ENCODE measurements at regions not wholly inside any gene's neighbourhood (a gene's known extent, or its start where the extent isn't known, plus 50 kb on each side); places are given as distances from the start of the nearest gene placed in this dataset.

- no peaks in the 10 kb centered on the region for H3K9me3 Mint-ChIP-seq
- no peaks in the 10 kb centered on the region for H3K36me3 Mint-ChIP-seq (ENCODE audit: low read depth)
- peaks cover 22% of the 10 kb centered on the region for H3K4me1 Mint-ChIP-seq (ENCODE audit: low read depth)
- no peak for DNase-seq
- H3K27me3 Mint-ChIP-seq (ENCODE audit: insufficient read depth) = no peaks in the 10 kb centered on the region
- TF ChIP-seq, protein P1, sequence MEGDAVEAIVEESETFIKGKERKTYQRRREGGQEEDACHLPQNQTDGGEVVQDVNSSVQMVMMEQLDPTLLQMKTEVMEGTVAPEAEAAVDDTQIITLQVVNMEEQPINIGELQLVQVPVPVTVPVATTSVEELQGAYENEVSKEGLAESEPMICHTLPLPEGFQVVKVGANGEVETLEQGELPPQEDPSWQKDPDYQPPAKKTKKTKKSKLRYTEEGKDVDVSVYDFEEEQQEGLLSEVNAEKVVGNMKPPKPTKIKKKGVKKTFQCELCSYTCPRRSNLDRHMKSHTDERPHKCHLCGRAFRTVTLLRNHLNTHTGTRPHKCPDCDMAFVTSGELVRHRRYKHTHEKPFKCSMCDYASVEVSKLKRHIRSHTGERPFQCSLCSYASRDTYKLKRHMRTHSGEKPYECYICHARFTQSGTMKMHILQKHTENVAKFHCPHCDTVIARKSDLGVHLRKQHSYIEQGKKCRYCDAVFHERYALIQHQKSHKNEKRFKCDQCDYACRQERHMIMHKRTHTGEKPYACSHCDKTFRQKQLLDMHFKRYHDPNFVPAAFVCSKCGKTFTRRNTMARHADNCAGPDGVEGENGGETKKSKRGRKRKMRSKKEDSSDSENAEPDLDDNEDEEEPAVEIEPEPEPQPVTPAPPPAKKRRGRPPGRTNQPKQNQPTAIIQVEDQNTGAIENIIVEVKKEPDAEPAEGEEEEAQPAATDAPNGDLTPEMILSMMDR (IDR thresholded peaks at IDR 0.05) = no peak
- no peak overlapping the region for H3K27ac Mint-ChIP-seq
- no peak overlapping the region for H3K4me3 Mint-ChIP-seq
Measured at GRCh38 chr7:84611391-84611790, 416.8 kb upstream of the SEMA3A start.

GRCh38 chr7:84610390-84610789 is 415.8 kb upstream of the SEMA3A start:
- Mint-ChIP-seq H3K36me3 (ENCODE audit: low read depth) (no peaks in the 10 kb centered on the region), H3K4me3 (no peak overlapping the region), H3K4me1 (ENCODE audit: low read depth) (peaks cover 21% of the 10 kb centered on the region), H3K27ac (no peak overlapping the region), H3K9me3 (no peaks in the 10 kb centered on the region), H3K27me3 (ENCODE audit: insufficient read depth) (no peaks in the 10 kb centered on the region)
- DNase-seq = no peak
- TF ChIP-seq, protein P1 (IDR thresholded peaks at IDR 0.05) = no peak

DNA sequence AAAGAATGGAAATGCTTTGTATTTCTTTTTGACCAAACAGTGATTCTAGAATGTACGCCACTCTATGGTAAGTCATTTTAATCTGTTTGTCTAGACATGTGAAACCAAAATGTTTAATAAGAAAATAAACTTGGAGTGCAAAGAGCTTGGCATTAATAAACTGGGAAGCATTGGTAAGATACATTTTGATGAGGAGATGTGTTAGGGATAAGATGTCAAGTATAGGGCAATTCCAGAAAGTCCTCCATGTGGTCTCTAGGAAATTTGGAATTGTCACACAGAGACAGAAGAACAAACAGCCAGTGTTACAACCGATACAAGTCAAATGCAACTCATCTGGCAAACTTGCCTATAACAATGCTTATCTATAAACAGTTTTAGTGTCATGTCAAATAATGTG is 410.7 kb upstream of the SEMA3A start:
- no peak overlapping the region for H3K4me3 Mint-ChIP-seq
- TF ChIP-seq, protein P1 (IDR thresholded peaks at IDR 0.05) = no peak
- no peaks in the 10 kb centered on the region for H3K27me3 Mint-ChIP-seq (ENCODE audit: insufficient read depth)
- H3K27ac Mint-ChIP-seq = no peak overlapping the region
- H3K9me3 Mint-ChIP-seq = peaks cover 15% of the 10 kb centered on the region
- peaks cover 12% of the 10 kb centered on the region for H3K36me3 Mint-ChIP-seq (ENCODE audit: low read depth)
- DNase-seq = no peak
- H3K4me1 Mint-ChIP-seq (ENCODE audit: low read depth) = no peaks in the 10 kb centered on the region

- H3K4me3 Mint-ChIP-seq = no peak overlapping the region
- H3K9me3 Mint-ChIP-seq = peaks cover 15% of the 10 kb centered on the region
- no peaks in the 10 kb centered on the region for H3K4me1 Mint-ChIP-seq (ENCODE audit: low read depth)
- TF ChIP-seq, protein P1 (IDR thresholded peaks at IDR 0.05) = no peak
- DNase-seq = no peak
- peaks cover 12% of the 10 kb centered on the region for H3K36me3 Mint-ChIP-seq (ENCODE audit: low read depth)
- no peak overlapping the region for H3K27ac Mint-ChIP-seq
- H3K27me3 Mint-ChIP-seq (ENCODE audit: insufficient read depth) = no peaks in the 10 kb centered on the region
Measured at GRCh38 chr7:84603545-84603944, 409.0 kb upstream of the SEMA3A start.

GRCh38 chr7:84595026-84595425 is 400.4 kb upstream of the SEMA3A start:
- no peaks in the 10 kb centered on the region for H3K9me3 Mint-ChIP-seq
- TF ChIP-seq, protein P1 (IDR thresholded peaks at IDR 0.05) = no peak
- H3K36me3 Mint-ChIP-seq (ENCODE audit: low read depth) = no peaks in the 10 kb centered on the region
- DNase-seq = no peak
- no peak overlapping the region for H3K4me3 Mint-ChIP-seq
- peaks cover 8% of the 10 kb centered on the region for H3K4me1 Mint-ChIP-seq (ENCODE audit: low read depth)
- H3K27ac Mint-ChIP-seq = no peak overlapping the region
- H3K27me3 Mint-ChIP-seq (ENCODE audit: insufficient read depth) = no peaks in the 10 kb centered on the region

DNA sequence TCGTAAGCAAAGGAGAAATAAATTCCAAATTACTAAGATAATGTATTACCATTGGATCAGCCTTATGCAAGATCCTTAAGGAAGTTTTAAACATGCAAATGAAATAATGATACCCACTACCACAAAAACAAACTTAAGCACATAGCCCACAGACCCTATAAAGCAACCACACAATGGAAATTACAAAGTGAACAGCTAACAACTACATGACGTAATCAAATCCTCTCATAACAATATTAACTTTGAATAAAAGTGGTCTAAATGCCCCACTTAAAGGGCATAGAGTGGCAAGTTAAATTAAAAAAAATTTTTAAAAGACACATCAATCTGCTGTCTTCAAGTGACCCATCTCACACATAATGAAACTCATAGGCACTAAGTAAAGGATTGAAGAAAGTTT is 397.3 kb upstream of the SEMA3A start:
- no peaks in the 10 kb centered on the region for H3K9me3 Mint-ChIP-seq
- peaks cover 8% of the 10 kb centered on the region for H3K4me1 Mint-ChIP-seq (ENCODE audit: low read depth)
- DNase-seq = no peak
- H3K27me3 Mint-ChIP-seq (ENCODE audit: insufficient read depth) = no peaks in the 10 kb centered on the region
- no peak overlapping the region for H3K4me3 Mint-ChIP-seq
- H3K36me3 Mint-ChIP-seq (ENCODE audit: low read depth) = no peaks in the 10 kb centered on the region
- H3K27ac Mint-ChIP-seq = no peak overlapping the region
- TF ChIP-seq, protein P1 (IDR thresholded peaks at IDR 0.05) = no peak

Data from HFFc6 (cell line).